HS-27A (cell line): ENCODE measurements at regions not wholly inside any gene's neighbourhood (a gene's known extent, or its start where the extent isn't known, plus 50 kb on each side); places are given as distances from the start of the nearest gene placed in this dataset.

Experiments
- DNase-seq: peaks from one replicate; pipeline ENCODE4 v3.0.0-alpha.2; 2012; ENCODE audit warnings: low read depth, missing footprints

- no peak for DNase-seq
Measured at GRCh38 chr10:58140691-58141347, 126.9 kb downstream of the IPMK start.

GRCh38 chr10:58140054-58140453 is 127.6 kb downstream of the IPMK start:
- DNase-seq: no peak

GRCh38 chr10:58137813-58138212 is 129.9 kb downstream of the IPMK start:
- no peak for DNase-seq

GRCh38 chr10:58115218-58116050 is 152.3 kb downstream of the IPMK start:
- DNase-seq: no peak

- DNase-seq: no peak
Measured at GRCh38 chr10:58109731-58110130, 158.0 kb downstream of the IPMK start.

GRCh38 chr10:58107506-58107905 is 160.2 kb downstream of the IPMK start:
- DNase-seq: peak; percentile 33

GRCh38 chr10:58106211-58107035 is 161.3 kb downstream of the IPMK start:
- no peak for DNase-seq

- DNase-seq: no peak
Measured at GRCh38 chr10:58104351-58104751, 163.3 kb downstream of the IPMK start.

GRCh38 chr10:58102897-58103296 is 164.8 kb downstream of the IPMK start:
- DNase-seq: no peak

- DNase-seq: no peak
Measured at GRCh38 chr10:58101682-58102081, 166.0 kb downstream of the IPMK start.

- no peak for DNase-seq
Measured at GRCh38 chr10:58094985-58095718, 172.5 kb downstream of the IPMK start.

- DNase-seq: no peak
Measured at GRCh38 chr10:58091886-58092285, 175.8 kb downstream of the IPMK start.

- DNase-seq: no peak
Measured at GRCh38 chr10:58089739-58090138, 178.0 kb downstream of the IPMK start.

- DNase-seq: no peak
Measured at GRCh38 chr10:58087896-58088295, 179.8 kb downstream of the IPMK start.

- DNase-seq: no peak
Measured at GRCh38 chr10:58086763-58087150, 180.9 kb downstream of the IPMK start.

GRCh38 chr10:58086144-58086762 is 181.4 kb downstream of the IPMK start:
- no peak for DNase-seq

GRCh38 chr10:58082248-58082647 is 185.4 kb downstream of the IPMK start:
- no peak for DNase-seq

GRCh38 chr10:58081353-58081752 is 186.3 kb downstream of the IPMK start:
- DNase-seq: no peak

- no peak for DNase-seq
Measured at GRCh38 chr10:58079461-58079860, 188.2 kb downstream of the IPMK start.

- DNase-seq: no peak
Measured at GRCh38 chr10:58072634-58073033, 195.1 kb downstream of the IPMK start.

- no peak for DNase-seq
Measured at GRCh38 chr10:58070956-58071355, 196.7 kb downstream of the IPMK start.

- no peak for DNase-seq
Measured at GRCh38 chr10:58068809-58069208, 198.9 kb downstream of the IPMK start.
